Body of pancreas (tissue), 4 donors: ENCODE measurements at regions not wholly inside any gene's neighbourhood (a gene's known extent, or its start where the extent isn't known, plus 50 kb on each side); places are given as distances from the start of the nearest gene placed in this dataset.
"Not testable (repeated sequence)": the region's sequence is repeated elsewhere in the genome, so short reads cannot be mapped to it uniquely, and the experiment has no call there.

ENCODE experiments used
- ATAC-seq: fragments of 150-250 bp; one replicate; pipeline ENCODE4 v1.9.1; 2016
- DNase-seq, 4 donors: peaks; one replicate each; pipeline ENCODE4 v3.0.0-alpha.2; 2019
- H3K27ac ChIP-seq, 4 donors: fragments of 200-600 bp; sonication (generic); 1 replicate in 3 of 4; 2 replicates in 1 of 4; pipeline versions ENCODE4 v1.5.1 to v1.6.1; 2016 to 2019; ENCODE audit warnings: mild to moderate bottlenecking in 1 of 4, mixed read lengths in 1 of 4, moderate library complexity in 1 of 4
- H3K27me3 ChIP-seq, 2 donors: fragments of 200-600 bp; sonication (generic); one replicate each; pipeline ENCODE4 v1.6.0; 2016; ENCODE audit warnings: mild to moderate bottlenecking in 1 of 2
- H3K36me3 ChIP-seq, 2 donors: fragments of 200-600 bp; sonication (generic); replicated peaks in 1 of 2; 2 replicates each; pipeline ENCODE4 v1.5.1; 2016; ENCODE audit warnings: low read depth in 2 of 2; ENCODE audit not compliant: insufficient read depth in 1 of 2
- H3K4me1 ChIP-seq: fragments of 200-600 bp; sonication (generic); one replicate; pipeline ENCODE4 v1.6.0; 2016
- H3K4me3 ChIP-seq, 2 donors: fragments of 200-600 bp; sonication (generic); 1 replicate in 1 of 2; 2 replicates in 1 of 2; pipeline ENCODE4 v1.5.1; 2016 to 2019
- H3K9me3 ChIP-seq, 3 donors: fragments of 200-600 bp; sonication (generic); 1 replicate in 2 of 3; 2 replicates in 1 of 3; pipeline ENCODE4 v1.5.1; 2016
- POLR2A ChIP-seq, 3 donors: fragments of 450-650 bp; IDR thresholded peaks; one replicate each; pipeline ENCODE4 v1.6.1; 2016; ENCODE audit warnings: antibody characterized with exemption in 3 of 3, mild to moderate bottlenecking in 2 of 3
- WGBS, 2 donors: methylation state at CpG; one replicate each; pipeline ENCODE4 v1.1.5; 2017; 5-methylcytosine and 5-hydroxymethylcytosine counted together
- intact Hi-C: fragments of 100-400 bp; cut with DNase I; formaldehyde crosslinking; loops from one replicate; pipeline ENCODE4 v1.15.1; 2023
- TF ChIP-seq, protein P1 (sequence below), 7 experiments: fragments of 450-650 bp in 4 of 7; fragments of 200-600 bp in 3 of 7; sonication (generic) in 3 of 7; IDR thresholded peaks; one replicate each; pipeline ENCODE4 v1.5.1; 2016 to 2019; ENCODE audit warnings: antibody characterized with exemption in 7 of 7

DNA sequence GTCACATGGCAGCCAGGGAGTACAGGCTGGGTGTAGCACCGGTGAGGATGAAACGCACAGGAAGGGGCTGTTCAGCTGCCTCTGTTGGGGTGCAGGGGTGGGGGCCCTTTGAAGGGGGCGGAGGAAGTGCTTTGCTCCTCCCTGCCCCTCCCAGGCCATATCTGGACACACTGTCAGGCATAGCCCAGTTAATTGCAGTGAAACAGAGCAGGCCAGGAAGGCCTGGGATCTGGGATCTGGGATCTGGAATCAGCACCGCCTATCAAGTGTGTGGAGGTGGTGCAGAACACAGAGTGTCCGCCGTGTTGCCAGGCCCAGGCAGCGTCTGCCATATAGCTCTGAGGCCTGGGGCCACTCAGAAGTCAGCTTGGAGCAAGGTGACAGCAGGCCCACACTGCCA is 85.5 kb upstream of the EPCAM start:
- 92 to 97% methylated on average over 4 to 7 of the region's 7 CpGs for WGBS, 2 donors

DNA sequence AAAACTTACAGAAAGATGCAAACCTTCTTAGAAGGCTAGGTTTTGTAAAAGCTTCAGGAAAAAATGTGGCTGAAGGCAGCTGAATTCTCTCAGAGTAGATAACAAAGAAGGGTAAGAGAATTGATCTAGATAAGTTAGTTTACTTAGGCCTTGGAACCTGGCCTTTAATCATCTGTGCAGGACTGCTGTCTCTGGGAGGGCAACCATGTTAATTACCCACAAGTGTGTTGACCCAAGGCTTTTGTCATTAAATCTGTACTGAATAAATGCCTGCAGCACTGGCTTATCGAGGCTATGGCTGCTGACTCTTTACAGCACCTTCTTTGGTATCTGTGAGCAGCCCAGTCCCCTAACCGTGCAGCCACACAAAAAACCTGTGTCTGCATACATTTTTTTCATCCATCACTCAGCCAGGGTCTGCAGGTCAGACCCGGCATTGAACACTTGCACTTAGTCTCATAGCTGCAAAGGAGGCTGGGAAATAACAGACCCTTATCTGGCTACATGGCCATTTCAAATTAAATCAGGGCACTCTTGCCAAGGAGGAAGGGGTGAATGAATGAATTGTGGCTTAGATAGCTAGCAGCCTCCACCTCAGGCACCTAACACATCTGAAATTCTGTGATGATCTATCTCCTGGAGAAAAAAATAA is 86.4 kb upstream of the EPCAM start:
- intact Hi-C loops, result no loop called here
- H3K27me3 ChIP-seq, result no peaks in the 10 kb centered on the region
- H3K27ac ChIP-seq, result no peak overlapping the region
- no peak for ATAC-seq
- no peak overlapping the region for H3K4me3 ChIP-seq
- 73 to 74% methylated on average over 3 of the region's 3 CpGs for WGBS, 2 donors
- no peak for DNase-seq
- H3K9me3 ChIP-seq, result no peaks in the 10 kb centered on the region
- H3K36me3 ChIP-seq, result no peaks in the 10 kb centered on the region
- H3K4me1 ChIP-seq, result peaks cover 3% of the 10 kb centered on the region
- TF ChIP-seq POLR2A (IDR thresholded peaks at IDR 0.05), result no peak
- TF ChIP-seq, protein P1, sequence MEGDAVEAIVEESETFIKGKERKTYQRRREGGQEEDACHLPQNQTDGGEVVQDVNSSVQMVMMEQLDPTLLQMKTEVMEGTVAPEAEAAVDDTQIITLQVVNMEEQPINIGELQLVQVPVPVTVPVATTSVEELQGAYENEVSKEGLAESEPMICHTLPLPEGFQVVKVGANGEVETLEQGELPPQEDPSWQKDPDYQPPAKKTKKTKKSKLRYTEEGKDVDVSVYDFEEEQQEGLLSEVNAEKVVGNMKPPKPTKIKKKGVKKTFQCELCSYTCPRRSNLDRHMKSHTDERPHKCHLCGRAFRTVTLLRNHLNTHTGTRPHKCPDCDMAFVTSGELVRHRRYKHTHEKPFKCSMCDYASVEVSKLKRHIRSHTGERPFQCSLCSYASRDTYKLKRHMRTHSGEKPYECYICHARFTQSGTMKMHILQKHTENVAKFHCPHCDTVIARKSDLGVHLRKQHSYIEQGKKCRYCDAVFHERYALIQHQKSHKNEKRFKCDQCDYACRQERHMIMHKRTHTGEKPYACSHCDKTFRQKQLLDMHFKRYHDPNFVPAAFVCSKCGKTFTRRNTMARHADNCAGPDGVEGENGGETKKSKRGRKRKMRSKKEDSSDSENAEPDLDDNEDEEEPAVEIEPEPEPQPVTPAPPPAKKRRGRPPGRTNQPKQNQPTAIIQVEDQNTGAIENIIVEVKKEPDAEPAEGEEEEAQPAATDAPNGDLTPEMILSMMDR (IDR thresholded peaks at IDR 0.05), result no peak

More for the DNA sequence above, 85.5 kb upstream of the EPCAM start:
- Histone ChIP-seq H3K4me1 (peaks cover 5% of the 10 kb centered on the region), H3K27me3 (no peaks in the 10 kb centered on the region), H3K9me3 (no peaks in the 10 kb centered on the region), H3K4me3 (no peak overlapping the region), H3K36me3 (no peaks in the 10 kb centered on the region), H3K27ac (no peak overlapping the region)
- no peak for TF ChIP-seq POLR2A (IDR thresholded peaks at IDR 0.05)
- TF ChIP-seq, protein P1 (IDR thresholded peaks at IDR 0.05), result no peak
- no peak for DNase-seq
- intact Hi-C loops, result no loop called here
- no peak for ATAC-seq

DNA sequence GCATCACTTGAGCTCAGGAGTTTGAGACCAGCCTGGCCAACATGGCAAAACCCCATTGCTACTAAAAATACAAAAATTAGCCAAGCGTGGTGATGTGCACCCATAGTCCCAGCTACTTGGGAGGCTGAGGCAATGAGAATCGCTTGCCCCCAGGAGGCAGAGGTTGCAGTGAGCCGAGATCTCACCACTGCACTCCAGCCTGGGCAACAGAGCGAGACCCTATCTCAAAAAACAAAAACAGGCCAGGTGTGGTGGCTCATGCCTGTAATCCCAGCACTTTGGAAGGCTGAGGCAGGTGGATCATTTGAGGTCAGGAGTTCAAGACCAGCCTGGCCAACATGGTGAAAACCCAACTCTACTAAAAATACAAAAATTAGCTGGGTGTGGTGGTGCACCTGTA is 89.6 kb upstream of the EPCAM start:
- intact Hi-C loops, H3K27ac ChIP-seq, DNase-seq, H3K27me3 ChIP-seq, H3K4me3 ChIP-seq, ATAC-seq, H3K36me3 ChIP-seq, H3K4me1 ChIP-seq, H3K9me3 ChIP-seq: not testable (repeated sequence)
- WGBS, 2 donors, result 94% methylated on average over 4 of the region's 4 CpGs

DNA sequence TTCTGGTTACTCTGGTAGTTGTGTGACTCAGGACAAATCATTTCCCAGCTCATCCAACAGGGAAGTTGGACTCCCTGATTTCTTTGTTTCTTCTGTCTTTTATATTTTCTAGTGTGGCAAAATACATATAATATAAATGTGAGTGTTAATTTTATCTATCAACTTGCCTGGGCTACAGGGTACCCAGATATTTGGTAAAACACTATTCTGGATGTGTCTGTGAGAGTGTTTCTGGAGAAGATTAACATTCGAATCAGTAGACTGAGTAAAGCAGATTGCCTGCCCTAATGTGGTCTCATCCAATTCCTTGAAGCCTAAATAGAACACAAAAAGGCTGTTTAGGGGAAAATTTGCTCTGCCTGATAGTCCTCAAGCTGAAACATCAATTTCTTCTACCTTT is 91.1 kb upstream of the EPCAM start:
- 75 to 90% methylated on average over 1 of the region's 1 CpG for WGBS, 2 donors

DNA sequence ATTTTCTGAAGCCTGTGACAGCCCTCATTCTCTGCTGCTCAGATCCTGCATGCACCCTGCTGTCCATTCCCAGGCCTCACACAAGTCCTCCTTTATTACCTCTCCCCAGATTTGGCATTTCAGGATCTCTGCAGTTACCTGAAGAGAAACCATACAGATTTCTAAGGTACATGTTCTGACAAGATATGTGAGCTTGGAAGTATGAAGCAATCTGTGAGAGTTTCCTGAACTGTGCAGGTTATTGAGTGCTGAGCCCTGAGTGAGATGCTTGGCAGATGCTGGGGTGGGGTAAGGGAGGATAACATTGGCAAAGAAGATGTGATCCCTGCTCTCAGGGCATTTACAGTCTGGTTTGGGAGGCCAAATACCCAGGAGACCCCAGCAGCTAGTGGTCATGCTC is 91.9 kb upstream of the EPCAM start:
- intact Hi-C loops, result no loop called here
- Histone ChIP-seq H3K27me3 (no peaks in the 10 kb centered on the region), H3K4me3 (no peak overlapping the region), H3K36me3 (no peaks in the 10 kb centered on the region), H3K27ac (no peak overlapping the region), H3K4me1 (peaks cover 16% of the 10 kb centered on the region), H3K9me3 (no peaks in the 10 kb centered on the region)
- DNase-seq (no peak), ATAC-seq (no peak)
- TF ChIP-seq, protein P1 (IDR thresholded peaks at IDR 0.05), result no peak
- no peak for TF ChIP-seq POLR2A (IDR thresholded peaks at IDR 0.05)

More for the DNA sequence above, 91.1 kb upstream of the EPCAM start:
- no peak for DNase-seq
- Histone ChIP-seq H3K9me3 (no peaks in the 10 kb centered on the region), H3K27ac (no peak overlapping the region), H3K36me3 (no peaks in the 10 kb centered on the region), H3K4me3 (no peak overlapping the region), H3K27me3 (no peaks in the 10 kb centered on the region), H3K4me1 (peaks cover 8% of the 10 kb centered on the region)
- intact Hi-C loops, result no loop called here
- TF ChIP-seq, protein P1 (IDR thresholded peaks at IDR 0.05), result no peak
- TF ChIP-seq POLR2A (IDR thresholded peaks at IDR 0.05), result no peak
- ATAC-seq, result no peak
